Ascending aorta (tissue), 2 donors: ENCODE measurements at regions not wholly inside any gene's neighbourhood (a gene's known extent, or its start where the extent isn't known, plus 50 kb on each side); places are given as distances from the start of the nearest gene placed in this dataset.

Experiments
- DNase-seq, 2 donors: peaks; one replicate each; pipeline ENCODE4 v3.0.0-alpha.2; 2019; ENCODE audit warnings: low spot score in 2 of 2
- H3K27ac ChIP-seq, 2 donors: fragments of 200-600 bp; sonication (generic); one replicate each; pipeline ENCODE4 v1.5.1; 2016 to 2017; ENCODE audit warnings: mild to moderate bottlenecking in 1 of 2
- H3K27me3 ChIP-seq: fragments of 200-600 bp; sonication (generic); one replicate; pipeline ENCODE4 v1.5.1; 2017
- H3K36me3 ChIP-seq, 2 donors: fragments of 200-600 bp; sonication (generic); one replicate each; pipeline ENCODE4 v1.5.1; 2016
- H3K4me1 ChIP-seq, 2 donors: fragments of 200-600 bp; sonication (generic); one replicate each; pipeline ENCODE4 v1.5.1; 2016 to 2017; ENCODE audit warnings: mild to moderate bottlenecking in 1 of 2
- H3K4me3 ChIP-seq, 2 donors: fragments of 200-600 bp; sonication (generic); one replicate each; pipeline ENCODE4 v1.5.1; 2016 to 2017; ENCODE audit warnings: mild to moderate bottlenecking in 1 of 2
- H3K9me3 ChIP-seq, 2 donors: fragments of 200-600 bp; sonication (generic); one replicate each; pipeline ENCODE4 v1.5.1; 2016
- intact Hi-C: fragments of 100-400 bp; cut with DNase I; formaldehyde crosslinking; loops from one replicate; pipeline ENCODE4 v1.15.1; 2023
- TF ChIP-seq, protein P1 (sequence below), 3 experiments: fragments of 200-600 bp in 2 of 3; fragments of 450-650 bp in 1 of 3; sonication (generic) in 2 of 3; IDR thresholded peaks; one replicate each; pipeline ENCODE4 v1.5.1; 2016 to 2019; ENCODE audit warnings: antibody characterized with exemption in 3 of 3, mild to moderate bottlenecking in 1 of 3, moderate library complexity in 1 of 3

DNA sequence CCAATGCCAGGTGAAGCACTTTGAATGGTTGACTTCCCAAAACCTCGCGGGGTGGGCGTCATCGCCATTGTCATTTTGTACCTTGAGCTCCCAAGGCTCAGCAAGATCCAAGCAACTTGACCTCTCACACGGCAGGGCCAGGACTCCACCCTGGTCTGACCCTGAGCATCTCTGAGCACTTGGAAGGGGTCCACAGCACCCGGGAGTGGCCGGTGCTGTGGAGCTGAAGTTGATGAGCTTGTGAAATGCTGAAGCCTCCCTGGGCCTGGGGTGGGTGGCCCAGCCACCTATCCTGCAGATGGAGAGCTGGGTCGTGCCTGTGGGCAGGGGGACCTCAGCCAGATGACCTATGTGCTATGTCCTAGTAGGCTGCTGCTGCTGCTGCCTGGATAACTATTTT is 283.3 kb upstream of the FOXF1 start:
- DNase-seq = no peak
- Histone ChIP-seq H3K27me3 (no peaks in the 10 kb centered on the region), H3K9me3 (no peaks in the 10 kb centered on the region), H3K4me1 (no peaks in the 10 kb centered on the region), H3K27ac (no peak overlapping the region), H3K4me3 (no peak overlapping the region), H3K36me3 (no peaks in the 10 kb centered on the region)
- intact Hi-C loops = no loop called here
- TF ChIP-seq, protein P1, sequence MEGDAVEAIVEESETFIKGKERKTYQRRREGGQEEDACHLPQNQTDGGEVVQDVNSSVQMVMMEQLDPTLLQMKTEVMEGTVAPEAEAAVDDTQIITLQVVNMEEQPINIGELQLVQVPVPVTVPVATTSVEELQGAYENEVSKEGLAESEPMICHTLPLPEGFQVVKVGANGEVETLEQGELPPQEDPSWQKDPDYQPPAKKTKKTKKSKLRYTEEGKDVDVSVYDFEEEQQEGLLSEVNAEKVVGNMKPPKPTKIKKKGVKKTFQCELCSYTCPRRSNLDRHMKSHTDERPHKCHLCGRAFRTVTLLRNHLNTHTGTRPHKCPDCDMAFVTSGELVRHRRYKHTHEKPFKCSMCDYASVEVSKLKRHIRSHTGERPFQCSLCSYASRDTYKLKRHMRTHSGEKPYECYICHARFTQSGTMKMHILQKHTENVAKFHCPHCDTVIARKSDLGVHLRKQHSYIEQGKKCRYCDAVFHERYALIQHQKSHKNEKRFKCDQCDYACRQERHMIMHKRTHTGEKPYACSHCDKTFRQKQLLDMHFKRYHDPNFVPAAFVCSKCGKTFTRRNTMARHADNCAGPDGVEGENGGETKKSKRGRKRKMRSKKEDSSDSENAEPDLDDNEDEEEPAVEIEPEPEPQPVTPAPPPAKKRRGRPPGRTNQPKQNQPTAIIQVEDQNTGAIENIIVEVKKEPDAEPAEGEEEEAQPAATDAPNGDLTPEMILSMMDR (IDR thresholded peaks at IDR 0.05) = no peak

DNA sequence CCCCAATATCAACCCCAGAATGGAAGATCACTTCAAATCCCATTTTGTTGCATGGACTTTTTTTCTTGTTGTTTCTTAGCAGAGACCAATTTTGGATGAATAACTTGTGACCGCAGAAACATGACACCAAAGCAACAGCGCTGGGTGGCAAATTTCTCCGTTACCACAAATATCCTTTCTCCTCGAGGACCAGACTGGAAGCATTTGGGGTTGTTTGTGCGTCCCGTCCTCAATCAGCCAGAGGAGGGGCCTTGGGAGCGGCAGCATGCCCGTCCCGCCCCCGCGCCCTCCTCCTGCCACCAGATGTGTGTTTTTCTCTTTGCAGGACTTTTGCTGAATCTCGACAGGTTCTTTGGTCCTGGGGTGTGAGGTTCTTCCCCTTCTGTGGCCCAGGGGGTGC is 282.5 kb upstream of the FOXF1 start:
- TF ChIP-seq, protein P1 (IDR thresholded peaks at IDR 0.05) = no peak
- Histone ChIP-seq H3K27ac (no peak overlapping the region), H3K36me3 (no peaks in the 10 kb centered on the region), H3K27me3 (no peaks in the 10 kb centered on the region), H3K4me1 (no peaks in the 10 kb centered on the region), H3K4me3 (no peak overlapping the region), H3K9me3 (no peaks in the 10 kb centered on the region)
- intact Hi-C loops = no loop called here
- DNase-seq = no peak

DNA sequence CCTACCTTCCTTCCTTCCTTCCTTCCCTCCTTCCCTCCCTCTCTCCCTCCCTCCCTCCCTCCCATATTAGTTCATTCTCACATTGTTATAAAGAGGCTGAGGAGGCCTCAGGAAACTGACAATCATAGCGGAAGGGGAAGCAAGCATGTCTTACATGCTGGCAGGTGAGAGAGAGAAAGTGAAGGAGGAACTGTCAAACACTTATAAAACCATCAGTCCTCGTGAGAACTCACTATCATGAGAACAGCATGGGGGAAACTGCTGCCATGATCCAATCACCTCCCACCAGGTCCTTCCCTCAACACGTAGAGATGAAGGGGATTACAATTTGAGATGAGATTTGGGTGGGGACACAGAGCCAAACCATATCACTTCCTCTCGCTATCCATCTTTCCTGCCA is 281.6 kb upstream of the FOXF1 start:
- no peaks in the 10 kb centered on the region for H3K27me3 ChIP-seq
- H3K27ac ChIP-seq = no peak overlapping the region
- H3K9me3 ChIP-seq = no peaks in the 10 kb centered on the region
- TF ChIP-seq, protein P1 (IDR thresholded peaks at IDR 0.05) = no peak
- peak in 1 of 2 donors; percentile 4 for DNase-seq
- intact Hi-C loops = no loop called here
- H3K4me1 ChIP-seq = no peaks in the 10 kb centered on the region
- no peaks in the 10 kb centered on the region for H3K36me3 ChIP-seq
- H3K4me3 ChIP-seq = no peak overlapping the region

DNA sequence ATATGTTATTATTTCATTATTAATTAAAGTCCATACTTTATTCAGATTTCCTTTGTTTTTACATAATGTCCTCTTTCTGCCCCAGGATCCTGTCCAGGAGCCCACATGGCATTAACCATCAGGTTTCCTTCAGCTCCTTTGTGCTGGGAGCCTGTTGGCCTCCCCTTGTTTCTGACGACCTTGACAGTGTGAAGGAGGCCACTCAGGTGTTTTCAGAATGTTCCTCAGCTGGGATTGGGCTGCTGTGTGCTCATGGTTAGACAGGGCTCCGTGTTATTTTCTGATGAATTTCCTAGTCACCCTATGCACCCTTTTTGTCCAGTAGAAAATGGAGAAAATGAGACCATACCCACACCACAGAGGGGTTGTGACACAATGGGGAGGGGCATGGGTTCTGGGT is 281.0 kb upstream of the FOXF1 start:
- H3K27me3 ChIP-seq = no peaks in the 10 kb centered on the region
- H3K9me3 ChIP-seq = no peaks in the 10 kb centered on the region
- H3K4me1 ChIP-seq = no peaks in the 10 kb centered on the region
- no peak overlapping the region for H3K4me3 ChIP-seq
- intact Hi-C loops = no loop called here
- no peak overlapping the region for H3K27ac ChIP-seq
- TF ChIP-seq, protein P1 (IDR thresholded peaks at IDR 0.05) = no peak
- no peaks in the 10 kb centered on the region for H3K36me3 ChIP-seq
- DNase-seq = peak in 1 of 2 donors; percentile 2

DNA sequence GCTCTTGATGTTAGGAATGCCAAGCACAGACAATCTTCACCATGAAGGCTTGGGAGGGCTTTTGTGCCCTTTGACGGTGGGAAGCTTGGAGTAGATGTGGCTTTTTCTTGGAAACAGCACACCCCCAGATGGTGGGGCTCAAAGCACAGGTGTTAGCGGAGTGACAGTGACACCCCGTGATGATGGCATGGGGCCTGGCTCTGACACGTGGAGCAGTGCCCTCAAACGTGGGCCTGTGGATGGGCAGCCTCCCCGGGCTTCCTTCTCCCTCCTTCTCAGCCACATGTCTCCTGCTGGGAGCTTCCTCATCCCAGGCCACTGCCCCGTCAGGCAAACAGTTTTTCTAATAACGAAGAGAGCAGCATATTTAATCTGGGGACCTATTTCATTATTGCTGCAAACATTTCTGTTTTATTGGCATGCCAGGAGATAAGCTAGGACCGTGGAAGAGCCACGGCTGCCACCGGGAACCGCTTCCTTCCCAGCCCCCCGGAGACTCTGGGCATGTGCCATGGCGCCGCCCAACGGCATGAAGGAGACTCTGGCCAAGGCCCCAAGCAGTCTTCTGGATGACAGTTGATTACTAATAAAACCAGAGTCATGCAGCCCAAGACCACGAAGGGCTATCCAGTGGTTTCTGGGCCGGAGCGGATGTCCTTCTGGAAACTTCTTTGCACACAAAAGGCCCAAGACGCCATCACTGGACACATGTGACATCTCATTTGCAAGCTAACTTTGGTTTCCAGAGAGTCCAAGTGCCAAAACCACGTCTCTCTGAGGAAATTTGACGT is 280.3 kb upstream of the FOXF1 start:
- TF ChIP-seq, protein P1 (IDR thresholded peaks at IDR 0.05) = no peak
- no peaks in the 10 kb centered on the region for H3K9me3 ChIP-seq
- H3K4me1 ChIP-seq = no peaks in the 10 kb centered on the region
- H3K27ac ChIP-seq = no peak overlapping the region
- intact Hi-C loops = no loop called here
- no peak overlapping the region for H3K4me3 ChIP-seq
- no peaks in the 10 kb centered on the region for H3K27me3 ChIP-seq
- no peaks in the 10 kb centered on the region for H3K36me3 ChIP-seq
- DNase-seq = peak in 1 of 2 donors; percentile 50
